ENCODE measurements at regions not wholly inside any gene's neighbourhood (a gene's known extent, or its start where the extent isn't known, plus 50 kb on each side); places are given as distances from the start of the nearest gene placed in this dataset.
"Not testable (repeated sequence)": the region's sequence is repeated elsewhere in the genome, so short reads cannot be mapped to it uniquely, and the experiment has no call there.

DNA sequence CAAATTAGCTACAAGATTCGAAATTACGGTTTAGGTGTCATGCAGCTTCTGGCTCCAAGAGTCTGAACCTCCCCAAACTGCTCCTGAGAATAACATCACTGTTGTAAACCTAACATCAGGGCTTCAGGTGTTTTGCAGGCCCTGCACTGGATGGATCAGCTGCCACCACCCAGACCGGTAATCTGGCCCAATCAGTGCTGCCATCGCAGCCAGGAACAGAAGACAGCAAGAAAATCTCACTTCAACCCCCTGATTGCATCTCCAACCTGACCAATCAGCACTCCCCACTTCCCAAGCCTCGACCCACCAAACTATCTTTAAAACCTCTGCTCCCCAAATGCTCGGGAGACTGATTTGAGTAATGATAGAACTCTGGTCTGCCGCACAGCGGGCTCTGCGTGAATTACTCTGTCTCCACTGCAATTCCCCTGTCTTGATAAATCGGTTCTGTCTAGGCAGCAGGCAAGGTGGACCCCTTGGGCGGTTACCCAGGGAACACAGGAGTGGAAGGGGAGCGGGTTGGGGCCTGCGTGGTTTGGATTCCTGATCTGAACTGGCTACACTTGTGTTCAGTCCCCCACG, 268.5 kb upstream of the SFSWAP start:
- H3K27me3 ChIP-seq (ENCODE audit: insufficient read depth, low read length): no peaks in the 10 kb centered on the region
- DNase-seq: no peak
- no peaks in the 10 kb centered on the region for H3K4me1 ChIP-seq (ENCODE audit: insufficient read depth, low read length)
- H3K27ac ChIP-seq (ENCODE audit: low read depth, low read length): no peak overlapping the region
- CTCF ChIA-PET (ENCODE audit: partially characterized antibody): no interaction called here
- H3K36me3 ChIP-seq (ENCODE audit: insufficient read depth, low read length): no peaks in the 10 kb centered on the region
- Mint-ChIP-seq H3K4me1 (no peaks in the 10 kb centered on the region), H3K27ac (no peak overlapping the region), H3K27me3 (peaks cover 0 to 6% of the 10 kb centered on the region in 2 donors), H3K9me3 (no peaks in the 10 kb centered on the region), H3K36me3 (no peaks in the 10 kb centered on the region), H3K4me3 (no peak overlapping the region)
- H3K4me3 ChIP-seq (ENCODE audit: low read length in 2 of 2): no peak overlapping the region
- intact Hi-C loops (cut with micrococcal nuclease): no loop called here
- POLR2A ChIA-PET (ENCODE audit: partially characterized antibody): no interaction called here
- H3K9me3 ChIP-seq (ENCODE audit: control insufficient read depth in 1 of 2, low read length in 2 of 2): no peaks in the 10 kb centered on the region

DNA sequence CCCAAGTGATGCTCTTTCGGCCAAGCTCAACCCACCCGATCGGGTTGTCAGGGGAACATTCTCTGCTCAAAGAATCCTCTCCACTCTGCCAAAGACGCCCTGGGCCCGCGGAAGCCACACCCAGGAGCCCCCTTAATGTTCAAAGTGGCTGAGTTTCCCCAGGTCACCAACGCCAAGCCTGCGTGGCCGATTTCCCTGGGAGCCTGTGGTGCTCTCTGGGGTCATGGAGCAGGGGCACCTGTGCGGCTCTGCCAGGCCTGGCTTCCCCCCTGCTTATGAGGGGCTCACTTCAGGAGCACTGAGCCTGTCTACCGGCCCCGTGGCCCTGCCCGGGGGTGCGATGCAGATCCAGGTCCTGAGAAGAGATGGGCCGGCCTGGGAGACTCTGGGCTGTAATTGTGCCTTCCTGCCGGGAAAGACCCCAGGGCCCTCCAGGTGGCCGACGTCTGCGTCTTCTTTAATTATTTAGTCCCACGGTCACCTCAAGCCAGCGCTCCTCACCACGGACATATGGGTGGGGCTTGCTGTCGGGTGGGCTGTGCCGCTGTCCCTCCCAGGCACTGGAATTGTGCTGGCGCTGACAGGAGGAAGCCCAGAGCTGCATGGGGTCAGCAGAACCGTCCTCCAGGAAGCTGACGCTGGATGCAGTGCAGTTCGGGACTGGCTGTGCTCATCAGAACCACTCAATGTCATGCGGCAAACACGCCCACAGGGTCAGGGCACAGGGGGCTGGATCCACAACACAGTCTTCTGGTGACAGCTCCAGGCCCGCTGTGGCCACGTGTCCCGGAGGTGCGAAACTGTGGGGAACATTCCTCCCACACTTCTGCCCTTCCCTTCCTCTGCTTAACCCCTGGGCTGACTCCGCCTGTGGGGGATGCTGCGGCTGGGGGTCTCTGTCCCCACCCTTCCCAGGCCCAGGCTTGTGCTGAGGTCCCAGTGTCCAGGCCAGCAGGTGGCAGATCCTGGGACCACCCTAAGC, 267.6 kb upstream of the SFSWAP start:
- Mint-ChIP-seq H3K27me3 (peaks cover 0 to 6% of the 10 kb centered on the region in 2 donors), H3K4me1 (no peaks in the 10 kb centered on the region), H3K9me3 (no peaks in the 10 kb centered on the region), H3K27ac (no peak overlapping the region), H3K36me3 (no peaks in the 10 kb centered on the region), H3K4me3 (no peak overlapping the region)
- no peaks in the 10 kb centered on the region for H3K27me3 ChIP-seq (ENCODE audit: insufficient read depth, low read length)
- intact Hi-C loops (cut with micrococcal nuclease): no loop called here
- CTCF ChIA-PET (ENCODE audit: partially characterized antibody): no interaction called here
- no peak overlapping the region for H3K4me3 ChIP-seq (ENCODE audit: low read length in 2 of 2)
- no peaks in the 10 kb centered on the region for H3K36me3 ChIP-seq (ENCODE audit: insufficient read depth, low read length)
- DNase-seq: no peak
- no peak overlapping the region for H3K27ac ChIP-seq (ENCODE audit: low read depth, low read length)
- H3K4me1 ChIP-seq (ENCODE audit: insufficient read depth, low read length): no peaks in the 10 kb centered on the region
- POLR2A ChIA-PET (ENCODE audit: partially characterized antibody): no interaction called here
- no peaks in the 10 kb centered on the region for H3K9me3 ChIP-seq (ENCODE audit: control insufficient read depth in 1 of 2, low read length in 2 of 2)

DNA sequence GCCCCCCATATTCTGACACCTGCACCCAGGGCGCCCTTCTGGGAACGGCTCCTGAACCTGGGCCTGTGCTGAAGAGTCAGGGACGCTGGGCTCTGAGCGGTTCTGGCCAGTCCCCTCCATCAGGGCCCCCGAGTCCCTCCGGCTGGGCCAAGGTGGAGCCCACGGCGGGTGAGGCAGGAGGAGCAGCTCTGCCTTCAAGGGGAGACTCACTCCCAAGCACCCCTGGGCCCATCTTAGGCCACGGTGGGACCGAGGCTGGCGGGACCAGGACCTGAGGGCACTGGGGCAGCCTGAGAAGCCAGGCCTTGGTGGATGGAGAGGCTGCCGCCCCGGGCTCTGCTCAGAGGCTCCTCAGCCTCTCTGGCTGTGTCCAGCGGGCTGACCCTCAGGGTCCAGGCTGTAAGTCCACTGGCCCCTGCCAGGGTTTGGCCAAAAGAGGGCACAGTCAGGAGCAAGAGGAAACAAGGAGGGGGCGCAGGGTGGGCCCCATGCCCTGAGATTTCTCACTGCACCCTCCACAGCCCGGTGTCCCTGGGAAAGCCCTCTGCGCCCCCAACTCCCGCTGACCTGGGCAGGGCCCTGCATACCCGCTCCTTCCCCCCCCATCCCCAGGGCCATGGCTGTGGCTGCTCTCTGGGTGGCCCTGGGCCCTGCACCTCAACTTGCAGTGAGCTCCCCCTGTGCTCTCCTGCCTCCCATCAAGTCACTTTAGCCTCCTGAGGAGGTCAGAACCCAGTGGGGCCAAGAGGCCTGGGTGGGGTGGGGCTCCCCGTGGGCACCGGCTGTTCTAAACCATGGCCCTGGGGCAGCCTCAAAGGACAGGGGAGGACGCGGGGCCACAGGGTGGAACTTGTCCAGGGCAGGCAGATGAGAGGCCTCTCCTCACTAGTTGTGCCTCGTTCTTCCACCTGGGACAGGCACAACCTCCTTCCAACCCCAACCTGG, 266.4 kb upstream of the SFSWAP start:
- H3K27ac ChIP-seq (ENCODE audit: low read depth, low read length): no peak overlapping the region
- no peaks in the 10 kb centered on the region for H3K4me1 ChIP-seq (ENCODE audit: insufficient read depth, low read length)
- ChIA-PET POLR2A (ENCODE audit: partially characterized antibody) (no interaction called here), CTCF (ENCODE audit: partially characterized antibody) (no interaction called here)
- H3K36me3 ChIP-seq (ENCODE audit: insufficient read depth, low read length): no peaks in the 10 kb centered on the region
- no peak overlapping the region for H3K27ac Mint-ChIP-seq
- peaks cover 0 to 4% of the 10 kb centered on the region in 2 donors for H3K27me3 Mint-ChIP-seq
- no peak for DNase-seq
- no peaks in the 10 kb centered on the region for H3K4me1 Mint-ChIP-seq
- intact Hi-C loops (cut with micrococcal nuclease): no loop called here
- no peaks in the 10 kb centered on the region for H3K36me3 Mint-ChIP-seq
- no peaks in the 10 kb centered on the region for H3K27me3 ChIP-seq (ENCODE audit: insufficient read depth, low read length)
- H3K4me3 ChIP-seq (ENCODE audit: low read length in 2 of 2): no peak overlapping the region
- H3K4me3 Mint-ChIP-seq: no peak overlapping the region
- H3K9me3 ChIP-seq (ENCODE audit: control insufficient read depth in 1 of 2, low read length in 2 of 2): no peaks in the 10 kb centered on the region
- H3K9me3 Mint-ChIP-seq: peaks cover 0 to 6% (median 0%) of the 10 kb centered on the region in 8 donors

- no peaks in the 10 kb centered on the region for H3K4me1 Mint-ChIP-seq
- Histone ChIP-seq H3K27me3 (ENCODE audit: insufficient read depth, low read length) (no peaks in the 10 kb centered on the region), H3K36me3 (ENCODE audit: insufficient read depth, low read length) (no peaks in the 10 kb centered on the region), H3K9me3 (ENCODE audit: control insufficient read depth in 1 of 2, low read length in 2 of 2) (no peaks in the 10 kb centered on the region), H3K27ac (ENCODE audit: low read depth, low read length) (no peak overlapping the region), H3K4me1 (ENCODE audit: insufficient read depth, low read length) (no peaks in the 10 kb centered on the region), H3K4me3 (ENCODE audit: low read length in 2 of 2) (no peak overlapping the region)
- peaks cover 0 to 6% (median 0%) of the 10 kb centered on the region in 8 donors for H3K9me3 Mint-ChIP-seq
- intact Hi-C loops (cut with micrococcal nuclease): no loop called here
- no peaks in the 10 kb centered on the region for H3K36me3 Mint-ChIP-seq
- H3K4me3 Mint-ChIP-seq: no peak overlapping the region
- peak overlapping the region in 1 of 7 donors; percentile 30 for H3K27ac Mint-ChIP-seq
- DNase-seq: no peak
- POLR2A ChIA-PET (ENCODE audit: partially characterized antibody): no interaction called here
- peaks cover 0 to 4% of the 10 kb centered on the region in 2 donors for H3K27me3 Mint-ChIP-seq
- CTCF ChIA-PET (ENCODE audit: partially characterized antibody): no interaction called here
These were observed 265.6 kb upstream of the SFSWAP start for GRCh38 chr12:131445184-131445774.

DNA sequence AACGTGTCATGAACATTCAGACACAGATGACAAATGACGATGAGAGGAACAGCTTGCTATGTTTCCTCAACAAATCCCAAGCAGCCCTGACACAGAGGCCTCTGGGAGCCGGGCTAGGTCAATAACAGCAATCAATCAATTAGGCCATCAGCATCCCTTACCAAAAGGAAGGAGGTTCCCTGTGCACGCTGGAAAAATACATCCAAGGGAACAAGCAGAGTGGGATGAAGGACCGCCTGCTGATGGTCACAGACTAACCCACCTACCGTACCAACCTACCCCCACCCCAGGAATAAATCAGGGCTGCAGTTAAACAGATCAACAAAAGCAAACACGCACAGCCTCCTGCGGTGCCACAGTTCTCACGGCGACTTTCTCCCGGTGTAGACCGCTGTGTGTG, 265.1 kb upstream of the SFSWAP start:
- no peak overlapping the region for H3K4me3 Mint-ChIP-seq
- Histone ChIP-seq H3K27me3 (ENCODE audit: insufficient read depth, low read length) (no peaks in the 10 kb centered on the region), H3K4me1 (ENCODE audit: insufficient read depth, low read length) (no peaks in the 10 kb centered on the region), H3K27ac (ENCODE audit: low read depth, low read length) (no peak overlapping the region), H3K36me3 (ENCODE audit: insufficient read depth, low read length) (no peaks in the 10 kb centered on the region), H3K4me3 (ENCODE audit: low read length in 2 of 2) (no peak overlapping the region), H3K9me3 (ENCODE audit: control insufficient read depth in 1 of 2, low read length in 2 of 2) (no peaks in the 10 kb centered on the region)
- H3K9me3 Mint-ChIP-seq: peaks cover 0 to 6% (median 0%) of the 10 kb centered on the region in 8 donors
- no peak for DNase-seq
- intact Hi-C loops (cut with micrococcal nuclease): no loop called here
- no peaks in the 10 kb centered on the region for H3K4me1 Mint-ChIP-seq
- no peaks in the 10 kb centered on the region for H3K36me3 Mint-ChIP-seq
- POLR2A ChIA-PET (ENCODE audit: partially characterized antibody): no interaction called here
- H3K27ac Mint-ChIP-seq: peak overlapping the region in 1 of 7 donors; percentile 30
- H3K27me3 Mint-ChIP-seq: peaks cover 0 to 4% of the 10 kb centered on the region in 2 donors
- CTCF ChIA-PET (ENCODE audit: partially characterized antibody): no interaction called here

DNA sequence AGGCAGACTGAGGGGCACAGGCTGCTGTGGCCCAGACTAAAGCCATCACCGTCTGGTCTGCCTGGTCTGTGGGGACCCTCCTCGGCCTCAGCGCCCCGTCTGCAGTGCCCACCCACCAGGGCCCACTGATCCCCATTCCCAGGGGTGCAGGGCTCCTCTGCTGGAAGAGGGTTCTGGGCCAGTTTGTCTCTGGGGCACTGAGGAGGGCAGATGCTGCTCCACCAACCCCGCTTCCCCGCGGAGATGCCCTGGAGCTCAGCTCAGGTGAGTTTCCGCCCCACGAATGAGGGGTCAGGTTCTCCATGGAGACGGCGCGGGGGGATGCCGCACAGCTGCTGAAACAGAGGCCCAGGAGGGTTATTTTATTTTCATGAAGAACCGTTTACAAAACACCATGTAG, 263.3 kb upstream of the SFSWAP start:
- H3K27me3 Mint-ChIP-seq; H3K4me3 ChIP-seq (ENCODE audit: low read length in 2 of 2); CTCF ChIA-PET (ENCODE audit: partially characterized antibody); H3K27me3 ChIP-seq (ENCODE audit: insufficient read depth, low read length); H3K36me3 Mint-ChIP-seq; H3K27ac ChIP-seq (ENCODE audit: low read depth, low read length); H3K36me3 ChIP-seq (ENCODE audit: insufficient read depth, low read length); intact Hi-C loops (cut with micrococcal nuclease); H3K4me1 ChIP-seq (ENCODE audit: insufficient read depth, low read length); DNase-seq; H3K9me3 ChIP-seq (ENCODE audit: control insufficient read depth in 1 of 2, low read length in 2 of 2); POLR2A ChIA-PET (ENCODE audit: partially characterized antibody); H3K4me1 Mint-ChIP-seq; H3K27ac Mint-ChIP-seq; H3K4me3 Mint-ChIP-seq: not testable (repeated sequence)
- H3K9me3 Mint-ChIP-seq: peaks cover 0 to 16% (median 4%) of the 10 kb centered on the region in 8 donors

All from CD4-positive, alpha-beta memory T cell (primary cell).